ENCODE measurements at regions not wholly inside any gene's neighbourhood (a gene's known extent, or its start where the extent isn't known, plus 50 kb on each side); places are given as distances from the start of the nearest gene placed in this dataset.

- TF ChIP-seq CTCF (optimal IDR thresholded peaks at IDR 0.05 in 1 of 3, IDR thresholded peaks at IDR 0.05 in 1 of 3, conservative IDR thresholded peaks at IDR 0.05 in 1 of 3; ENCODE audit: extremely low read depth in 1 of 3, insufficient read depth in 2 of 3, low read length in 3 of 3) (no peak), EZH2 (IDR thresholded peaks at IDR 0.05; ENCODE audit: low read length) (no peak)
Observed at GRCh38 chrX:15938072-15938471, 83.5 kb upstream of the AP1S2 start.

All from keratinocyte (primary cell).